Right renal cortex interstitium (tissue), 3 donors: ENCODE measurements at regions not wholly inside any gene's neighbourhood (a gene's known extent, or its start where the extent isn't known, plus 50 kb on each side); places are given as distances from the start of the nearest gene placed in this dataset.

Experiments
- DNase-seq, 3 donors: peaks; one replicate each; pipeline ENCODE4 v3.0.0-alpha.2; 2013; ENCODE audit warnings: low read depth in 3 of 3, low spot score in 2 of 3

DNA sequence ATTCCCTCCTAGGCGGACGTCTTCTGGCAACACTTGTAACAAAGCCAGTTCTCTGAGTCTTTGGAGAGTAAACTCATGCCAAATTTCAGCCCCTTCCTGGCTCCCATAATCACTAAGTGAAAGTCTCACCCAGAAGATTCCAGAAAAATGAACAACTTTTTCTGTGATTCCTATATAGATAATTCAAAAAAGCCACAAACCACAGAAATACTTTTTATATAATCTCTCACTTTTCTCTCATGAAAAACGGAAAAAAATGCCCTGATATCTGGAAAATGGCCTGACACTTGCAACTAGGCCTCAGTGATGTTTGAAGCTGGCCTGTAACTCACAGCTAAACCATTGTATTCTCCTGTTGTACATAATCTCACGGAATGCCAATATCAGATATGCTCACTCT is 296.2 kb downstream of the HTR7 start:
- DNase-seq, result no peak

DNA sequence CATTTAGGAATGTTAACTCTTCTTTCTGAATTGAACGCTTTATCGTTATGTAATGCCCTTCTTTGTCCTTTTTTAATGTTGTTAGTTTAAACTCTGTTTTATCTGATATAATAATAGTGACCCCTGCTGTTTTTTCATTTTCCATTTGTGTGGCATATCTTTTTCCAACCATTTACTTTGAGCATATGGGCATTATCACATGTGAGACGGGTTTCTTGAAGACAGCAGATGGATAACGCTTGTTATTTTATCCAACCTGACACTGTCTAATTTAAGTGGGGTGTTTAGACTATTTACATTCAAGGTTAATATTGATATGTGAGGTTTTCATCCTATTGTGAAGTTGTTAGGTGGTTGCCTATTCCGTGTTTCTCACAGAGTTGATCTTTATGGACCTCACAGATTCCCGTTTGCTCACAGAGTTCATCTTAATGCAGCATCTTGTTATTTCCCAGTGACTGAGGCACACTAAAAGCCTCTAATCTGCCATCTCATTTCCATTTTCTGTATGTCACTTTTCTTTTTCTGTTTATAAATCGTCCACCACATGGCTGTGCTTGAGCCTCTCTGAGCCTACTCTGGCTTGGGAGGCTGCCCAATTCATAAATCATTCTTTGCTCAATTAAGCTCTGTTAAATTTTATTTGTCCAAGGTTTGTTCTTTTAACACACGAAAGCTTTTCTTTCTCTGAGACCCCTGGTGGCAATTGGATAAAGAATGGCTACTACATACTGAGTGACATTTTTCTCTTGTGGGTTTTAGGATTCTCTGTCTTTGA is 286.2 kb downstream of the HTR7 start:
- DNase-seq, result peak in 1 of 3 donors; percentile 32

DNA sequence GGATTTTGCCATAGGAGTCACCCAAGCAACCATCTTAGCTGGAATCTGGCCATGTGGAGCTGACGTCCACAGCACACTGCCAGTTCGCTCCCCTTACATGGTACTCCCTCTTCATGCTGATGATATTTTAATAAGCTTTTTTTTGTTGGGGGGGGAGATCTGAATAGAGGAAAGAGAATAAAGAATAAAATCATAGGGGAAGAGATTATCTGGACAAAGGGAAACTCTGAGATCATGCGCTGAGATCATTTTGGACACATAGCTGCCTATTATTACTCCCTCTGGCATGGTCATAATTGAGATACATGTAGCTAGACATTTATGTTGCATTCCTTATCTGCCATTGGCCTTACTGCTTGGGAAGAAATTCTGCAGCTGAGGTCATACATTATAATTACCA is 282.7 kb downstream of the HTR7 start:
- no peak for DNase-seq

DNA sequence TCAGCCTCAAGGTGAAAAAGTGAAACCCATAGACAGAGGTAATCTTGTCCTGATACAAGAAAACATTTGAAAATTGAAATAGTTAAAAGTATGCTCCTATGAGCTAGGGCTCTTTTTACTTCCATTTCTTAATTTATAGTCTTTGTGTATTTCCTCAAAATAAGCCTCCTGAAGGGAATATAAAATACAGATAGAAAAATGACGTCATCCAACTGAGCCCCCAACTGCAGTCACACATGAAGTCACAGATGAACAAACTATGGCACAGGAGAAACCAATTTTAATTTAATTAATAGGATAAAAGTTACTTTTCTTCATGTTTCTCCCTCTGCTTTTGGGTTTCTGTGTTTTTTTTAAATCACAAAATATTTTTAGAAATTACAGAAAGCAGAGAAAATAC is 280.3 kb downstream of the HTR7 start:
- DNase-seq, result no peak

DNA sequence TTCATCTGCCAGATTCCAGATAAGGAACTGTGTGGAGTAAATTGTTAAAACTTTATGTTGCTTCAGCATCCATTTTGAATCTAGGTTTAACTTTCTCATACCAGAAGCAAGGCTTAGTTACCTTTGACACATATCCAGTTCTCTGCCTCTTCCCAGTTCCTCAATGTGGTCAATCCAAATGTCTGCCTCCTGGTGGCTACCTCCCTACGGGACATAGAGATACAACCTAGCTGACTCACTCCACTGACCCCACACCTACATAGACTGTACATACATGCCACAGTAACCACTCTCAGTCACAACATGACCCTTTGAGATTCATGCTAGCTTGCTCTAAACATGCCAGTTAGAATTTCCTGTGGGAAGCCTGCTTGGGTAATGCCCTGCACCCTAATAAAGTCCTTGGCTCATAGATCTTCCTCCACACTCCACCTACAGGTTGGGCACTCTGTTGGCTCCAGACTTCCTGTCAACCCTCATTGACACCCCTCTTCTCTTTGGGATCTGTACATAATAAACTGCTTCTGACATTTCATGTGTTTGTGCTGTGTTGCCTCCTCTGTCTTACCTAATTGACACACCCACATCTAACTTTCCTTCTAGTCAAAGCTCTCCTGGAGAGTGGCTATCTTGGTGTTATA is 278.1 kb downstream of the HTR7 start:
- DNase-seq, result no peak

DNA sequence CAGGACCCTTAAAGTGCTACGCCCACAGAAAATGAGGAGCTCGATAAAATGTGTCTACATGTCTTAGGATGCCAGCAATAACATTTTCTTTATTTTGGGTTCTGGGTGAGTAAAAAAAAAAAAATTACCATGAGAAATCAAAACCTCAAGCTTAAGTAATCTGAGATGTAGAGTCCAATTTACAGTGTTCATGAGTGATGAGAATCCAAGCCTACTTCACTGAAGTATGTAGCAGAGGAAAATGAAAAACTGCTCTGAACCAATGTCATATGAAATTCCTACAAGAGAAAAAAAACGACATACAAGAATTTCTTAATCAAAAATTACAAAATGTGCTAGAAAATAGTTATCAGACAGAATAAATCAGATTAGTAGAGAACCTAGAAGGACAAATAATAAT is 274.4 kb downstream of the HTR7 start:
- no peak for DNase-seq

DNA sequence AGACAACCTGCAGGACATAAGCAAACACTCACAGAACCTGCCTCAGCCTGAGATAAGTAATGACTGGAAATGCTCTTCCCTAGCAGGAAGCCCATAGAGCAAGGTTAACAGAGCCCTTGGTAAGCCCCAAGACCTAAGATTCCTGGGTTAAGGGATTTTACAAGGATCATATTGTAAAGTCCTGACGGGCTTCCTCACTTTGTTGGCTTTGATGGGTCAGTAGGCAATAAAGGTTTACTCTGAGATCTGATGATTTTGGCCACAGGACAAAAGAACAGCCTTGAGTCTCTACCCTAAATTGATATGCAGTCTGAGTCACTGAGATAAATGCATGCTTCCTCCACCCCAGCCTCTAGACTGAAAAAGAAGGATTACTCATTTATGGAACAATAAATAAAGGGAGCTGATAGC is 270.8 kb downstream of the HTR7 start:
- DNase-seq, result no peak

DNA sequence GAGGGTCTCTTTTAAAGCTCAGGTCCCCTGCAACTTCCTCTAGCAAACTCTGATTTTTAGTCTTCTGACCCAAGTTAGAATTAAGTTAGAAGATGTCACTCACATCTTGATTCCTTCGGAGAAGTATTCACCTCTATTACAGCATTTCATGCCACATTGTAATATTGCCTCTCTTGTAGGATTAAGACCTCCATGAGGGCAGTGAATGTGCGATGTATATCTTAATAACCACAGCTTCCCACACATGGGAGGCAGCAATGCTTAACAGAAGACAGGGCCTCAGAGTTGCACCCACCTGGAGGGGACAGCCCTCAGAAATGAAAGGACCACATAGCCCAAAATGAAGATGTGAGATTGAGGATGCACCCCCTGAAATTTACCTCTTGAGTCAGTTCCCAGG is 270.3 kb downstream of the HTR7 start:
- no peak for DNase-seq

DNA sequence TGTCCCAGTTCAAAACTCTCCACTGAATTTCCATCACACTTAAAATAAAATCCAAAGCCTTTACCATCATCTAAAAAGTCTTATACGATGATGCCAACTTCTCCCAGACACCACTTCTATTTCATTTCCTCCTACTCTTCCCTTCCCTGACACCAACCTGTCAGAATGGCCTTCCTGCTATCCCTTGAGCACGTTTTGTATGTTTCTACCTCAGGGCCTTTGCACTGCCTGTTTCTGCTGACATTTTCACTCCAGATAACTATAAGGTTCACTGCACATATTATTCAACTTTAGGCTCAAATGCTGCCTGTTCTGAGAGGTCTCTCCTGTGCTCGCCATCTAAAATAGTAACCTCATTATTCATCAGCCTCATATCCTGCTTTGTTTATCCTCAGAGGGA is 269.6 kb downstream of the HTR7 start:
- no peak for DNase-seq

DNA sequence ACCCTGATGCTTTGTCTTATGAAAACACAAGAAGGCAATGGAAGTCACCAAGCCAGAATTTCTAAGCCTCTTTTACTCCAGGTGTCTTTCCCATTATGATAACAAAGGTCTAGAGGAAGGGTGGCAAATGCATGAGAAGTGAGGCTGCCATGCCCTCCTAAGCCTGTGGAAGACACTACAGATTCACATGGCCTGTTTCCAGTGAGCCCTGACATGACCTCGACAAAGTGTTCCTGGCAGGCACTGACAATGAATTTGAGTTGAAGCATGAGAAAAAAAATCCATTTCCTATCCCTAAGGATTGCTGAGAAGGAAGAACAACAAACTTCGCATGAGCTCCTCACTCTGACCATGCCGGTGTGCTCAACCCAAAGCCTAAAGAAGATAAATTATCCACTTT is 268.0 kb downstream of the HTR7 start:
- DNase-seq, result no peak

DNA sequence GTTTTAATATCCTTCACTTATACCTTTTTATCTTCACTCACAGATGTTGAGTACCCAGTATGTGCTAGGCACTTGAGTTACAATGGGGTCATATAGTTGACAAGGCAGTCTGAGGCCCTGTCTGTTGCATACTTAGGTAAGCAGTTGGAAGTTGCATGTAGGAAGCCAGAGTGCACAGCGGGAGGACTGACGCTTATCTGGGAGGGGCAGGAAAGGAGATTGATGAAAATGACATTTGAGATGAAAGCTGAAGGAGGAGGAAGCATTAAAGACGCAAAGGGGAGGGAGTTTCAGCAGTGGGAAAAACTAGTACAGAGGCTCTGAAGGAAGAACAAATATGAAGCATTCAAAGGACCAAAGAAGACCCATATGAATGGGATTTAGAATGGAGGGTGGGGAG is 266.2 kb downstream of the HTR7 start:
- no peak for DNase-seq

DNA sequence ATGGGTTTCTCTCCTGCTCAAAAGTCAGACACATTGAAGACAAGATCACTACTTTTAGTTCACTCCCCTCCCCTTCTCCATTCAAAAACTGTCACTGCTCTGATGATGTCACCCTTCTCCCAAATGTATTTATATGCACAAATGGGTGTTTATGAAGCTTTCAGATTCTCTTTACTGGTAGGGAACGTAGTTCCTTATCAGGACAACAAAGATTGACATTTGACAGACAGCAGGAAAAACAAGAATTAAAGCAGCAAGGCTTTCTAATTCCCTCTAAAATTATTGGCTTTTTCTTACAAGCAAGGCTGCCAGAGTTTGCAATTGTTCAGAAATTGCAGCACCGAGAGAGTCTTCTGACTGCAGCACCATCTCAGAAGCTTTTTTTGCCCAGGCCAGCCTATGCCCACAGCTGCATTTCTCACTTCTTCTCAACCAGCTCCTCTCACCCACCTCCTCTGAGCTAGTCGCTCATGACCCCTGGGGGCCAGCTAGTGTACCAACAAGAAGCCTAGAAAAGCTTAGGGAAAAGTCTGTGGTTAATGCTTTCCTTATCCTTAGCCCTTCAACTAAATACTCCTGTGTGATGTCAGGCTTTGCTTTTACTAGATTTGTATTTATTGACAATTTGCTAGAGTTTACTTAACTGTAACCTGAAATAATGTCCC is 265.1 kb downstream of the HTR7 start:
- DNase-seq, result peak in 1 of 3 donors; percentile 7

DNA sequence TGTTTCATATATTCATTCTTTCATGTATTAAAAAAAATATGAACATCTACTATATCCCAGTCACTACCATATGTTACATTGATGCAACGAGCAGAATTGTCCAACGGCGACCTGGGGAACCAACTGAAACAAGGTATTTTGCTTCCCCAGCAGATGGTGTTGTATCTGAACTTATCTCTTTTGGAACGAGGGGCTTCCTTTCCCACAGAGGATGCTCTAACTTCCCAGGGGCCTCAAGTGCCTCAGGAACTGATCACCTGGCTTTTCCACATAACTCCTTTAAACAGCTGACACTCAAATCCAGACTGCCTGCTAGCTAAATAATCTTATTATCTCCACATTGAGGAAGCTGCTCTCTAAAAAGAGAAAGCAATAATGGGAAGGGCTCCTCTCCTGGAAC is 259.3 kb downstream of the HTR7 start:
- DNase-seq, result no peak

DNA sequence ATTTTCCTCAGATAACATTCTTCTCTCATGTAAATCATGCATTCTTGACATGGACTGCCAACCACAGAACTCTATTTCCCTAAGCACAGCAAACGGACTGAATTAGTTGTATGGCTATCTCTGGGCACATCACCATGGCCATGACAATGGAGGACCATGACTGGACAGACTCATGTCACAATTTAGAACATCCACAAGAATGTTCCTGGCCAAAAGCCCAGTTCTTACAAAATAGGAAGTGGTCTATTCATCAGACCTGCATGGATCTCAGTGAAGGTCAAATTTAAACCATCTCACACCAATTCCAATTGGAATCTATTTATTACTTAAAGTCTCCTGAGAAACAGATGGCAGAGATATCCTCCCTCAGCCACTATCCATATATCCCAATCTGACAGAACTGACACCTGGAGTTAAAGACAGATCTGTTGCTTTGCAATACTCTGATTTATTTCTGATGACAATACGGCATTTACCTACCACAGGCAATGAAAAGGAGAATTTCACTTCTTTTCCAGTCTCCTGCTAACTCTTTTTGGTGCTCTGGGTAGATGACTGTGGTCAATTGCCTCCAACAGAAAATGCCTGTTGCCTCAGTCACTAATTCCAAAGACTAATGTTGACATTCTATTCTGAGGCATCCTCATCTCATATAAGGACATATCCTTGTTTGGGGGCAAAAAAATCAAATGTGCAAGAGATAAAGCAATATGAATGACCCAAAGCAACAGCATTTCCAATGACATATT is 254.8 kb downstream of the HTR7 start:
- DNase-seq, result no peak

DNA sequence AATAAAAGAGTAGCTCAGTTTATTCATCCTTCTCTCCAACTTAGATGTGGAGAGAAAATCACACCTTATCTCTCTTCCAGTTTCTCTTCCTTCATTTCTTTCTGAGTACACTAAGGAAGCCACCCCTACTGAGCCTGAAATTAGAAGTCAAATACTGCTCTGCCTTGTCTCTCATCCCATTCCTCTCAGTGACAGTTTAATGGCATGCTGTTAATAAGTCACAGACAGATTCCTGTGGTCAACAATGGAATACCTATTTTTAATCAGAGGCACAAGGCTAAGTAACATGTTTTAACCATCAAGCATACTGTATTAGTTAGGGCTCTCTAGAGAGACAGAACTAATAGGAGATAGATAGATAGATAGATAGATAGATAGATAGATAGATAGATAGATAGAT is 253.2 kb downstream of the HTR7 start:
- DNase-seq, result peak in 1 of 3 donors; percentile 15

DNA sequence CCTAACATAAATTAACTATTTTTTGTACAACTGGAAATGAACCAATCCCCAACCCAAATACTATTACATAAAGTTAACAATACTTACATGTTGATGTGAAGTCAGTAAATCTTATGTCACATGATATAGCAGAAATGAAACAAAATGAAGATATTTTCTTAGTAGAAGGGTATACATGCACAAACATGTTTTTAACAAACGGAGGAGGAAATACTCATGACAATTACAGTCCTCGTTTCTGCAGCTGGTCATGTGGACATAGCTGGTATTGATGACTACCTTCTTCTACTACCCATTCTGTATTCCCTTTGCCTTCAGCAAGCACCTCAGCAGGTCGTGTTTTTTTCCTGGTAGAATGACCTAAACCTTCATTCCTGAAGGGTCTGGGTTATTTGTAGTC is 252.3 kb downstream of the HTR7 start:
- DNase-seq, result no peak

DNA sequence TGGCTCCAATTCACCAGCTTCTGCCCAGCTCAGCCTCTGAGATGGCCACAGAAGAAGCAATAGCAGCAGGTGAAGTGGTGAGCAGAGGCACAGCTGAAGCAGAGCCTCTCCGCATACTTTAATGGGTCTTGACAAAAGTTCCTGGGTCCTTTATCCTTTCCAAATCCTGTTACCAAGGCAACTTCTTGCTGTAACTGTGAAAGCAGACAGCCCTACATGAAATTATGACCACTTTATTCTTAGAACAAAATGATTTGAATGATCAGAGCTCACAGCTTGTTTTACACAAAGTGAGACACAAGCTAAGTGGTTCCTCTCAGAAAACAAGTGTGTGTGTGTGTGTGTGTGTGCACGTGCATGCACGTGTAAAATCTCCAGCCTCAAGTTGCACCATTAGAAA is 245.6 kb downstream of the HTR7 start:
- DNase-seq, result no peak

DNA sequence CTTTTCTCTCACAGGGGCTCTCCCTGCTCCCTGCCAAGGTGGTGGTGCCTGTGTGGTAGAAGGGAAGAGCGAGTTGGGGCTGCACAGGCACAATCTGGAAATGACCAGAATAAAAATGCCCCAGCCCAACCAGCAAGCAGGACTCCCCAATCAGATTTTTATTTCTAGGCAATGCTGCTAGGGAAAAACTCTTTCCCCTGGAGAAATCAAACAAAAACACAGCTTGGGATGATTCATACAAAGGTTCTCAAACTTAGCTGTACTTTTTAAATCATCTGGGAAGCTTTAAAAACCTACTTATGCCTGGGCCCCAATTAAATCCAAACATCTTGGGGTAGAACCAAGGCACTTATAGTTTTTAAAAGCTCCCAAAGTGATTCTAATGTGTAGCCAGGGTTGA is 243.2 kb downstream of the HTR7 start:
- no peak for DNase-seq

DNA sequence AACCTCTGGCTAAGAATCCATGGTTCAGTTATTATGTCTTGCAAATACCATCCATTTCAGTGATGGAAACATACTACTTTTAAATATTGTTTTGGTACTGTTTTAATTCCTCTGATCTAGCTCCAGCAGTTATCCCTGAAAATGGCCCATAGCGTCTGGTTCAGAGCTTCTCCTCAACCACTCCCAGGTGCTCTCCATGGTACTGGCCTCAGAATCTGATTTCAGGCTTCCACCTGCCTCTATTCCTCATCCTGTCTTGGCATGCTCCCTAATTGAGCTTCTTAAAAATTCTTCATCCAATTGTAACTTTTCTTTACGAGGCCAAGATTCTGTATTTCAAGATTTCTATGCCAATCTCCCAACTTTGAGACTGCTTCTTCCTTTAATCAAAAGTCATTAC is 236.3 kb downstream of the HTR7 start:
- DNase-seq, result peak in 1 of 3 donors; percentile 7

DNA sequence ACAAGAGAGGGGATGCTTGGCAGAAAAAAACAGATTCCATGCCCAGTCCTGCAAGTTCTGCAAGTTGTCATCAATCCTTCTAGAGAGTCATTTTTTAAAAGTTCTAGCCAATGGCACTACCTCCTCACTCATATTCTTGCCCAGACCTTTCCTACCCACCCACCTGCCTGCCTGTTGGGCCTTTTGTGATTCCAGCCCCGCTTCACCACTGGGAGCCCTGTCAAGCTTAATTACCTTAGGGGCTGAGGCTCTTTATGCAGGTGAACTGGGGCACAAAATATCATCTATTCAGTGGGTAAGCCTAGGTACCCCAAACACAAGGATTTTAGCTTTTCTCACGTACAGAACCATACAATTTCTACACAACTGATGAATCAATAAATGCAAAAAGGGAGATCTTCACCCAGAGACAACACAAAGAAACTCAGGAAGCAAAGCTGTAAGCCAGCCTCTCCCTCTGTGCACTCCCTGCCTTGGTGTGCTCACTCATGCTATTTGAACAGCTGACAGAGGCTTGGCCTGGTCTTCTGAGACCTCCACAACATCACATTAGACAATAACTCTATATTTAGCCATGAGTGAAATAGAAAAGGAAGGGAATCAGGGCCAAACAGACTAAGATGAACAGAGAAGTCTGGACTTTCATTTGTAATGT is 222.6 kb downstream of the HTR7 start:
- no peak for DNase-seq

DNA sequence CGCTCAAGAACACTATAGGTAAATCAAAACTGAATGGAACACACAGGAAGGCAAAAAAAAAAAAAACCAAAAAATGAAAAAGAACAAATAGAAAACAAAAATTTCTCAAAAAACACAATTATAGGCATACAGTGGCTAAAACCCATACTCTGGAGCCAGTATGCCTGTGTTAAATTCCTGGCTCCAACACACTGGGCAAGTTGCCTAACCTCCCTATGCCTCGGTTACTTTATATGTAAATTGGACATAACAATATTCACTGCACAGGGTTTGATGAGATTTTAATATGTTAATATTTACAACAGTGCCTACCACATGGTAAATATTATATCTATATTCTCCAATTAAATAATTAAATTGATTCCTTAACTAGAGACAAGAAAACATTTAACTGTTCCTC is 217.1 kb downstream of the HTR7 start:
- no peak for DNase-seq
